Gastroesophageal sphincter (tissue), 3 donors: ENCODE measurements at regions not wholly inside any gene's neighbourhood (a gene's known extent, or its start where the extent isn't known, plus 50 kb on each side); places are given as distances from the start of the nearest gene placed in this dataset.

Source experiments
- EP300 ChIP-seq: sonication (generic); formaldehyde crosslinking; IDR thresholded peaks from one replicate; pipeline ENCODE4 v1.6.1; 2017; ENCODE audit warnings: antibody characterized with exemption, mild to moderate bottlenecking
- POLR2A ChIP-seq, 2 donors: fragments of 450-650 bp; IDR thresholded peaks; one replicate each; pipeline ENCODE4 v1.6.1; 2017; ENCODE audit warnings: antibody characterized with exemption in 2 of 2, mild to moderate bottlenecking in 2 of 2, moderate library complexity in 1 of 2
- TF ChIP-seq, protein P1 (sequence below), 4 experiments: fragments of 200-600 bp in 2 of 4; fragments of 450-650 bp in 2 of 4; sonication (generic) in 1 of 4; IDR thresholded peaks; one replicate each; pipeline ENCODE4 v1.5.1; 2017 to 2019; ENCODE audit warnings: antibody characterized with exemption in 4 of 4, mild to moderate bottlenecking in 2 of 4, moderate library complexity in 2 of 4

GRCh38 chr3:94356581-94356980, 293.7 kb downstream of the NSUN3 start:
- TF ChIP-seq, protein P1, sequence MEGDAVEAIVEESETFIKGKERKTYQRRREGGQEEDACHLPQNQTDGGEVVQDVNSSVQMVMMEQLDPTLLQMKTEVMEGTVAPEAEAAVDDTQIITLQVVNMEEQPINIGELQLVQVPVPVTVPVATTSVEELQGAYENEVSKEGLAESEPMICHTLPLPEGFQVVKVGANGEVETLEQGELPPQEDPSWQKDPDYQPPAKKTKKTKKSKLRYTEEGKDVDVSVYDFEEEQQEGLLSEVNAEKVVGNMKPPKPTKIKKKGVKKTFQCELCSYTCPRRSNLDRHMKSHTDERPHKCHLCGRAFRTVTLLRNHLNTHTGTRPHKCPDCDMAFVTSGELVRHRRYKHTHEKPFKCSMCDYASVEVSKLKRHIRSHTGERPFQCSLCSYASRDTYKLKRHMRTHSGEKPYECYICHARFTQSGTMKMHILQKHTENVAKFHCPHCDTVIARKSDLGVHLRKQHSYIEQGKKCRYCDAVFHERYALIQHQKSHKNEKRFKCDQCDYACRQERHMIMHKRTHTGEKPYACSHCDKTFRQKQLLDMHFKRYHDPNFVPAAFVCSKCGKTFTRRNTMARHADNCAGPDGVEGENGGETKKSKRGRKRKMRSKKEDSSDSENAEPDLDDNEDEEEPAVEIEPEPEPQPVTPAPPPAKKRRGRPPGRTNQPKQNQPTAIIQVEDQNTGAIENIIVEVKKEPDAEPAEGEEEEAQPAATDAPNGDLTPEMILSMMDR (IDR thresholded peaks at IDR 0.05): no peak
- no peak for TF ChIP-seq EP300
- no peak for TF ChIP-seq POLR2A (IDR thresholded peaks at IDR 0.05)
